Osteoblast (primary cell): ENCODE measurements at regions not wholly inside any gene's neighbourhood (a gene's known extent, or its start where the extent isn't known, plus 50 kb on each side); places are given as distances from the start of the nearest gene placed in this dataset.

ENCODE experiments used
- DNase-seq: peaks from one replicate; pipeline ENCODE4 v3.0.0; 2011; ENCODE audit warnings: low spot score, mixed read lengths; ENCODE audit not compliant: insufficient read length; ENCODE audit errors: missing footprints
- H2AFZ ChIP-seq: 2 replicates; pipeline ENCODE4 v1.6.0; 2011; ENCODE audit warnings: mild to moderate bottlenecking, low read length
- H3K27ac ChIP-seq: 2 replicates; pipeline ENCODE4 v1.5.1; 2011; ENCODE audit warnings: mild to moderate bottlenecking, low read depth, low read length, moderate library complexity
- H3K27me3 ChIP-seq: 2 replicates; pipeline ENCODE4 v1.6.0; 2012; ENCODE audit warnings: mild to moderate bottlenecking, control low read depth, inconsistent platforms, low read length, moderate library complexity; ENCODE audit not compliant: insufficient read depth
- H3K36me3 ChIP-seq: 2 replicates; pipeline ENCODE4 v1.5.1; 2011; ENCODE audit warnings: mild to moderate bottlenecking, low read length, control low read depth, moderate library complexity; ENCODE audit not compliant: insufficient read depth
- H3K4me1 ChIP-seq: 2 replicates; pipeline ENCODE4 v1.5.1; 2011; ENCODE audit warnings: mild to moderate bottlenecking, low read length, control low read depth, moderate library complexity; ENCODE audit not compliant: insufficient read depth
- H3K4me2 ChIP-seq: 2 replicates; pipeline ENCODE4 v1.6.0; 2011; ENCODE audit warnings: mild to moderate bottlenecking, low read length; ENCODE audit not compliant: insufficient read depth
- H3K4me3 ChIP-seq: fragments of 200-600 bp; sonication (generic); 3 replicates; pipeline ENCODE4 v1.5.1; 2012; ENCODE audit warnings: mild to moderate bottlenecking, low read length, inconsistent platforms; ENCODE audit not compliant: insufficient read depth
- H3K79me2 ChIP-seq: 2 replicates; pipeline ENCODE4 v1.6.0; 2012; ENCODE audit warnings: mild to moderate bottlenecking, low read length, control low read depth, inconsistent platforms; ENCODE audit not compliant: insufficient read depth
- H3K9me3 ChIP-seq: 2 replicates; pipeline ENCODE4 v1.5.1; 2011; ENCODE audit warnings: low read depth, low read length, control low read depth
- H4K20me1 ChIP-seq: 2 replicates; pipeline ENCODE4 v1.6.0; 2012; ENCODE audit warnings: mild to moderate bottlenecking, low read length, control low read depth; ENCODE audit not compliant: insufficient read depth
- CTCF ChIP-seq: IDR thresholded peaks from 2 replicates; pipeline ENCODE4 v1.5.1; 2011; ENCODE audit warnings: mild to moderate bottlenecking, low read depth, low read length, moderate library complexity; ENCODE audit errors: extremely low read depth

GRCh38 chr2:106704798-106705197, 181.2 kb downstream of the ST6GAL2 start:
- H3K4me3 ChIP-seq = no peak overlapping the region
- H3K4me1 ChIP-seq = no peaks in the 10 kb centered on the region
- no peaks in the 10 kb centered on the region for H3K9me3 ChIP-seq
- TF ChIP-seq CTCF = no peak
- DNase-seq = no peak
- no peak overlapping the region for H3K4me2 ChIP-seq
- no peaks in the 10 kb centered on the region for H3K27me3 ChIP-seq
- H4K20me1 ChIP-seq = no peaks in the 10 kb centered on the region
- H3K36me3 ChIP-seq = no peaks in the 10 kb centered on the region
- no peaks in the 10 kb centered on the region for H3K79me2 ChIP-seq
- H3K27ac ChIP-seq = no peak overlapping the region
- H2AFZ ChIP-seq = no peak overlapping the region

- H3K4me1 ChIP-seq = no peaks in the 10 kb centered on the region
- no peaks in the 10 kb centered on the region for H3K9me3 ChIP-seq
- no peaks in the 10 kb centered on the region for H3K79me2 ChIP-seq
- DNase-seq = no peak
- no peak overlapping the region for H2AFZ ChIP-seq
- TF ChIP-seq CTCF = no peak
- no peak overlapping the region for H3K4me2 ChIP-seq
- no peaks in the 10 kb centered on the region for H3K36me3 ChIP-seq
- no peak overlapping the region for H3K27ac ChIP-seq
- no peaks in the 10 kb centered on the region for H3K27me3 ChIP-seq
- no peak overlapping the region for H3K4me3 ChIP-seq
- H4K20me1 ChIP-seq = no peaks in the 10 kb centered on the region
These were observed 180.1 kb downstream of the ST6GAL2 start for GRCh38 chr2:106705877-106706276.

GRCh38 chr2:106706283-106706682, 179.7 kb downstream of the ST6GAL2 start:
- H3K4me2 ChIP-seq = no peak overlapping the region
- TF ChIP-seq CTCF = no peak
- no peaks in the 10 kb centered on the region for H3K27me3 ChIP-seq
- H3K27ac ChIP-seq = no peak overlapping the region
- DNase-seq = no peak
- no peaks in the 10 kb centered on the region for H3K79me2 ChIP-seq
- no peaks in the 10 kb centered on the region for H3K4me1 ChIP-seq
- no peak overlapping the region for H3K4me3 ChIP-seq
- H2AFZ ChIP-seq = no peak overlapping the region
- H3K9me3 ChIP-seq = no peaks in the 10 kb centered on the region
- no peaks in the 10 kb centered on the region for H3K36me3 ChIP-seq
- no peaks in the 10 kb centered on the region for H4K20me1 ChIP-seq

- no peaks in the 10 kb centered on the region for H3K79me2 ChIP-seq
- no peaks in the 10 kb centered on the region for H3K27me3 ChIP-seq
- H4K20me1 ChIP-seq = no peaks in the 10 kb centered on the region
- H3K4me3 ChIP-seq = no peak overlapping the region
- no peak for TF ChIP-seq CTCF
- H3K4me2 ChIP-seq = no peak overlapping the region
- H3K27ac ChIP-seq = no peak overlapping the region
- no peaks in the 10 kb centered on the region for H3K9me3 ChIP-seq
- H2AFZ ChIP-seq = no peak overlapping the region
- H3K4me1 ChIP-seq = no peaks in the 10 kb centered on the region
- no peaks in the 10 kb centered on the region for H3K36me3 ChIP-seq
- no peak for DNase-seq
These were observed 177.8 kb downstream of the ST6GAL2 start for GRCh38 chr2:106708209-106708608.
